H54 (cell line): ENCODE measurements at regions not wholly inside any gene's neighbourhood (a gene's known extent, or its start where the extent isn't known, plus 50 kb on each side); places are given as distances from the start of the nearest gene placed in this dataset.
"Not testable (repeated sequence)": the region's sequence is repeated elsewhere in the genome, so short reads cannot be mapped to it uniquely, and the experiment has no call there.

Experiments
- DNase-seq: peaks from one replicate; pipeline ENCODE4 v3.0.0; 2011; ENCODE audit warnings: low spot score, mixed read lengths; ENCODE audit not compliant: insufficient read length
- FAIRE-seq: peaks from 3 replicates; lab custom pipeline; 2011; peaks lifted over from hg19 to GRCh38; lab: Jason Lieb, UNC
- POLR2A ChIP-seq: IDR thresholded peaks from 2 replicates; pipeline ENCODE4 v1.6.1; 2011; ENCODE audit warnings: low read depth, mild to moderate bottlenecking, low read length

GRCh38 chr2:211176514-211177141 is 620.2 kb downstream of the CPS1 start:
- FAIRE-seq (no peak), DNase-seq (no peak)
- no peak for TF ChIP-seq POLR2A

GRCh38 chr2:211181626-211182025 is 625.2 kb downstream of the CPS1 start:
- DNase-seq: no peak
- no peak for TF ChIP-seq POLR2A
- no peak for FAIRE-seq

- DNase-seq (no peak), FAIRE-seq (no peak)
- TF ChIP-seq POLR2A: no peak
Observed at GRCh38 chr2:211187602-211188001, 631.2 kb downstream of the CPS1 start.

GRCh38 chr2:211203986-211204385 is 647.6 kb downstream of the CPS1 start:
- no peak for FAIRE-seq
- DNase-seq: no peak
- no peak for TF ChIP-seq POLR2A

- no peak for TF ChIP-seq POLR2A
- DNase-seq: no peak
- no peak for FAIRE-seq
Observed at GRCh38 chr2:211204456-211204855, 648.1 kb downstream of the CPS1 start.

- no peak for DNase-seq
- no peak for TF ChIP-seq POLR2A
- FAIRE-seq: no peak
Observed at GRCh38 chr2:211204902-211205301, 648.5 kb downstream of the CPS1 start.

GRCh38 chr2:211205358-211205757 is 649.0 kb downstream of the CPS1 start:
- FAIRE-seq (no peak), DNase-seq (no peak)
- TF ChIP-seq POLR2A: no peak

- TF ChIP-seq POLR2A: no peak
- FAIRE-seq (no peak), DNase-seq (no peak)
Observed at GRCh38 chr2:211205836-211206235, 649.4 kb downstream of the CPS1 start.

GRCh38 chr2:211216221-211216620 is 659.8 kb downstream of the CPS1 start:
- DNase-seq (no peak), FAIRE-seq (no peak)
- no peak for TF ChIP-seq POLR2A

GRCh38 chr2:211219548-211219947 is 663.1 kb downstream of the CPS1 start:
- not testable (repeated sequence) for FAIRE-seq, DNase-seq

GRCh38 chr2:211225784-211226183 is 669.4 kb downstream of the CPS1 start:
- no peak for DNase-seq
- TF ChIP-seq POLR2A: no peak

GRCh38 chr2:211228559-211228958 is 672.2 kb downstream of the CPS1 start:
- FAIRE-seq (no peak), DNase-seq (no peak)
- TF ChIP-seq POLR2A: no peak

More at GRCh38 chr2:211225784-211226183, 669.4 kb downstream of the CPS1 start:
- FAIRE-seq: no peak

- DNase-seq (no peak), FAIRE-seq (no peak)
- TF ChIP-seq POLR2A: no peak
Observed at GRCh38 chr2:211237586-211238275, 681.3 kb downstream of the CPS1 start.

- no peak for FAIRE-seq
- no peak for TF ChIP-seq POLR2A
- no peak for DNase-seq
Observed at GRCh38 chr2:211241891-211242290, 685.5 kb downstream of the CPS1 start.

GRCh38 chr2:211247751-211248150 is 691.4 kb downstream of the CPS1 start:
- DNase-seq (no peak), FAIRE-seq (no peak)
- TF ChIP-seq POLR2A: no peak
